WTC11 (cell line): ENCODE measurements at regions not wholly inside any gene's neighbourhood (a gene's known extent, or its start where the extent isn't known, plus 50 kb on each side); places are given as distances from the start of the nearest gene placed in this dataset.

Experiments used
- ARID4B ChIP-seq: sonication (generic); formaldehyde crosslinking; IDR thresholded peaks from 2 replicates; pipeline ENCODE4 v1.8.0; 2023; ENCODE audit warnings: missing genetic modification reagents, mild to moderate bottlenecking, borderline replicate concordance
- ATF3 ChIP-seq: sonication (generic); formaldehyde crosslinking; conservative IDR thresholded peaks from 2 replicates; pipeline ENCODE4 v1.8.1; 2022; ENCODE audit warnings: mild to moderate bottlenecking, missing genetic modification reagents
- CREB1 ChIP-seq: sonication (generic); formaldehyde crosslinking; IDR thresholded peaks from 2 replicates; pipeline ENCODE4 v1.8.0; 2023; ENCODE audit warnings: mild to moderate bottlenecking, missing genetic modification reagents
- CTCF ChIP-seq: fragments of 200-600 bp; IDR thresholded peaks from 2 replicates; pipeline ENCODE4 v1.8.0; 2022; ENCODE audit warnings: antibody characterized with exemption
- FOXJ3 ChIP-seq: sonication (generic); formaldehyde crosslinking; IDR thresholded peaks from 2 replicates; pipeline ENCODE4 v1.9.0; 2021; ENCODE audit warnings: missing genetic modification reagents, mild to moderate bottlenecking, borderline replicate concordance
- NFYB ChIP-seq: sonication (generic); formaldehyde crosslinking; conservative IDR thresholded peaks from 2 replicates; pipeline ENCODE4 v1.8.0; 2022; ENCODE audit warnings: low read depth, missing genetic modification reagents
- PRDM15 ChIP-seq: sonication (generic); formaldehyde crosslinking; IDR thresholded peaks from 2 replicates; pipeline ENCODE4 v1.8.0; 2022; ENCODE audit warnings: missing genetic modification reagents
- RORB ChIP-seq: fragments of 250-450 bp; sonication (Bioruptor Pico); IDR thresholded peaks from 2 replicates; pipeline ENCODE4 v1.9.0; 2021; ENCODE audit warnings: mild to moderate bottlenecking
- TCF7 ChIP-seq: sonication (generic); formaldehyde crosslinking; IDR thresholded peaks from 2 replicates; pipeline ENCODE4 v1.8.0; 2022; ENCODE audit warnings: mild to moderate bottlenecking, low read depth, missing genetic modification reagents, moderate library complexity
- TEAD4 ChIP-seq: sonication (generic); formaldehyde crosslinking; IDR thresholded peaks from 2 replicates; pipeline ENCODE4 v1.8.0; 2022; ENCODE audit warnings: mild to moderate bottlenecking, missing genetic modification reagents
- ZNF263 ChIP-seq: sonication (generic); formaldehyde crosslinking; IDR thresholded peaks from 2 replicates; pipeline ENCODE4 v1.8.1; 2022; ENCODE audit warnings: low read depth, mild to moderate bottlenecking, moderate library complexity, missing genetic modification reagents
- TF ChIP-seq, protein P1 (sequence below): sonication (generic); formaldehyde crosslinking; IDR thresholded peaks from 2 replicates; pipeline ENCODE4 v1.8.1; 2022; ENCODE audit warnings: missing genetic modification reagents, borderline replicate concordance
- TF ChIP-seq, protein P2 (sequence below): sonication (generic); formaldehyde crosslinking; IDR thresholded peaks from 2 replicates; pipeline ENCODE4 v1.8.0; 2022; ENCODE audit warnings: mild to moderate bottlenecking, missing genetic modification reagents
- TF ChIP-seq, protein P3 (sequence below): fragments of 250-450 bp; sonication (Bioruptor Pico); IDR thresholded peaks from 2 replicates; pipeline ENCODE4 v2.1.2; 2022; ENCODE audit warnings: mild to moderate bottlenecking, moderate library complexity

GRCh38 chr3:184639351-184639750 lies 72.5 kb downstream of the MAGEF1 start:
- no peak for TF ChIP-seq NFYB (CRISPR knock-in tag)
- no peak for TF ChIP-seq ATF3 (CRISPR knock-in tag)
- TF ChIP-seq CTCF: no peak
- no peak for TF ChIP-seq CREB1 (CRISPR knock-in tag)
- no peak for TF ChIP-seq TEAD4 (CRISPR knock-in tag)
- no peak for TF ChIP-seq PRDM15
- no peak for TF ChIP-seq ZNF263 (CRISPR knock-in tag)
- TF ChIP-seq, protein P1, sequence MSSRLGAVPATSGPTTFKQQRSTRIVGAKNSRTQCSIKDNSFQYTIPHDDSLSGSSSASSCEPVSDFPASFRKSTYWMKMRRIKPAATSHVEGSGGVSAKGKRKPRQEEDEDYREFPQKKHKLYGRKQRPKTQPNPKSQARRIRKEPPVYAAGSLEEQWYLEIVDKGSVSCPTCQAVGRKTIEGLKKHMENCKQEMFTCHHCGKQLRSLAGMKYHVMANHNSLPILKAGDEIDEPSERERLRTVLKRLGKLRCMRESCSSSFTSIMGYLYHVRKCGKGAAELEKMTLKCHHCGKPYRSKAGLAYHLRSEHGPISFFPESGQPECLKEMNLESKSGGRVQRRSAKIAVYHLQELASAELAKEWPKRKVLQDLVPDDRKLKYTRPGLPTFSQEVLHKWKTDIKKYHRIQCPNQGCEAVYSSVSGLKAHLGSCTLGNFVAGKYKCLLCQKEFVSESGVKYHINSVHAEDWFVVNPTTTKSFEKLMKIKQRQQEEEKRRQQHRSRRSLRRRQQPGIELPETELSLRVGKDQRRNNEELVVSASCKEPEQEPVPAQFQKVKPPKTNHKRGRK (CRISPR knock-in tag): no peak
- no peak for TF ChIP-seq ARID4B
- TF ChIP-seq TCF7: no peak
- TF ChIP-seq FOXJ3 (CRISPR knock-in tag): no peak
- TF ChIP-seq, protein P2, sequence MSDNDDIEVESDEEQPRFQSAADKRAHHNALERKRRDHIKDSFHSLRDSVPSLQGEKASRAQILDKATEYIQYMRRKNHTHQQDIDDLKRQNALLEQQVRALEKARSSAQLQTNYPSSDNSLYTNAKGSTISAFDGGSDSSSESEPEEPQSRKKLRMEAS (CRISPR knock-in tag): no peak
- TF ChIP-seq RORB: no peak
- TF ChIP-seq, protein P3, sequence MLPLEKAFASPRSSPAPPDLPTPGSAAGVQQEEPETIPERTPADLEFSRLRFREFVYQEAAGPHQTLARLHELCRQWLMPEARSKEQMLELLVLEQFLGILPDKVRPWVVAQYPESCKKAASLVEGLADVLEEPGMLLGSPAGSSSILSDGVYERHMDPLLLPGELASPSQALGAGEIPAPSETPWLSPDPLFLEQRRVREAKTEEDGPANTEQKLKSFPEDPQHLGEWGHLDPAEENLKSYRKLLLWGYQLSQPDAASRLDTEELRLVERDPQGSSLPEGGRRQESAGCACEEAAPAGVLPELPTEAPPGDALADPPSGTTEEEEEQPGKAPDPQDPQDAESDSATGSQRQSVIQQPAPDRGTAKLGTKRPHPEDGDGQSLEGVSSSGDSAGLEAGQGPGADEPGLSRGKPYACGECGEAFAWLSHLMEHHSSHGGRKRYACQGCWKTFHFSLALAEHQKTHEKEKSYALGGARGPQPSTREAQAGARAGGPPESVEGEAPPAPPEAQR (CRISPR knock-in tag): no peak
